ENCODE measurements at regions not wholly inside any gene's neighbourhood (a gene's known extent, or its start where the extent isn't known, plus 50 kb on each side); places are given as distances from the start of the nearest gene placed in this dataset.

DNA sequence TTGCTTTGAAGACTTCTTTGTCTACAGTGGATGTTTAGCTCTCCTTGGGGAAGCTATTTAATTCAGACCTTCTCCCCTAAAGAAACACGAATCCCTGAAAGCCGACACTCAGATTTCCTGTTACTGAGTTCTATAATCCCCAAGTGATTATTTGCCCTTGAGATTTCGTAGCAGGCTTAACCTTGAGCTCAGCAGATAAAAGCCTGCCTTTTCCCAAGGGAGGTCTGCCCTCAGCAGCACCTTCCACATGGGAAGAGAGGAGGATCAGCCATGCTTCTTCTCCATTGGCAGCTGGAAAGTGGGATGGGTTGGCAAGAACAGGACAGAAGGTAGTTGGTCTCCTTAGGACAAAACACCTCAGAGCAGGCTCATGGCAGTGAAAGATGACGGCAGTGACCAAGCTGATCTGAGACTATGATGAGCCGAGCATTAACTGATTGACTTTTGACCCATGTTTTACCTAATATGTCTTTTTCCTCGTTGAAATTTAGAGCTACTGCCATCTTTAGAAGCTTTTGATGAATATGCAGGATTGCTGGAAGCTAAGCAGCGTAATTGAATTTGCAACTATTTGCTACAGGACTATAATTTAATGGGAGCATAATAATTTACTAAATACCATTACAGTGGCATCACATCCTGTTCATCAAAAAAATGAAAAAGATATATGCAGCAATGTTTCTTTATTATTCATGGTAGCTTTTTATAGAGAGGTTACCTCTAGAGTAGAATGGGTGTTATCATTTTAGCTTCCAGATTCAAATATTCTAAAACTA lies 511.1 kb upstream of the ID2 start:
- TF ChIP-seq YY1 (IDR thresholded peaks at IDR 0.05; ENCODE audit: extremely low read depth, insufficient replicate concordance, low read depth, low read length) = no peak
- TF ChIP-seq, protein P1, sequence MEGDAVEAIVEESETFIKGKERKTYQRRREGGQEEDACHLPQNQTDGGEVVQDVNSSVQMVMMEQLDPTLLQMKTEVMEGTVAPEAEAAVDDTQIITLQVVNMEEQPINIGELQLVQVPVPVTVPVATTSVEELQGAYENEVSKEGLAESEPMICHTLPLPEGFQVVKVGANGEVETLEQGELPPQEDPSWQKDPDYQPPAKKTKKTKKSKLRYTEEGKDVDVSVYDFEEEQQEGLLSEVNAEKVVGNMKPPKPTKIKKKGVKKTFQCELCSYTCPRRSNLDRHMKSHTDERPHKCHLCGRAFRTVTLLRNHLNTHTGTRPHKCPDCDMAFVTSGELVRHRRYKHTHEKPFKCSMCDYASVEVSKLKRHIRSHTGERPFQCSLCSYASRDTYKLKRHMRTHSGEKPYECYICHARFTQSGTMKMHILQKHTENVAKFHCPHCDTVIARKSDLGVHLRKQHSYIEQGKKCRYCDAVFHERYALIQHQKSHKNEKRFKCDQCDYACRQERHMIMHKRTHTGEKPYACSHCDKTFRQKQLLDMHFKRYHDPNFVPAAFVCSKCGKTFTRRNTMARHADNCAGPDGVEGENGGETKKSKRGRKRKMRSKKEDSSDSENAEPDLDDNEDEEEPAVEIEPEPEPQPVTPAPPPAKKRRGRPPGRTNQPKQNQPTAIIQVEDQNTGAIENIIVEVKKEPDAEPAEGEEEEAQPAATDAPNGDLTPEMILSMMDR (IDR thresholded peaks at IDR 0.05 in 2 of 3, conservative IDR thresholded peaks at IDR 0.05 in 1 of 3; ENCODE audit: borderline replicate concordance in 1 of 3, insufficient read depth in 1 of 3, low read depth in 2 of 3, low read length in 2 of 3) = no peak
- TF ChIP-seq EZH2phosphoT487 (IDR thresholded peaks at IDR 0.05; ENCODE audit: borderline replicate concordance) = no peak
- no peak for TF ChIP-seq SRF (IDR thresholded peaks at IDR 0.05; ENCODE audit: low read depth)
- no peak for TF ChIP-seq RAD21 (IDR thresholded peaks at IDR 0.05; ENCODE audit: low read depth)
- no peak for TF ChIP-seq ZNF274 (IDR thresholded peaks at IDR 0.05; ENCODE audit: low read depth, low read length)
